GM10266 (cell line): ENCODE measurements at regions not wholly inside any gene's neighbourhood (a gene's known extent, or its start where the extent isn't known, plus 50 kb on each side); places are given as distances from the start of the nearest gene placed in this dataset.

Experiments used
- DNase-seq: peaks from one replicate; pipeline ENCODE4 v3.0.0; 2012; ENCODE audit errors: extremely low spot score
- CTCF ChIP-seq: IDR thresholded peaks from 2 replicates; pipeline ENCODE4 v1.5.1; 2012; ENCODE audit warnings: mild to moderate bottlenecking, low read depth; ENCODE audit not compliant: control insufficient read depth, insufficient read depth; ENCODE audit errors: missing control alignments

GRCh38 chr4:171759274-171759673 lies 53.9 kb upstream of the GALNTL6 start:
- DNase-seq, result no peak
- no peak for TF ChIP-seq CTCF

- TF ChIP-seq CTCF, result no peak
- DNase-seq, result no peak
Measured at GRCh38 chr4:171751538-171751937, 61.7 kb upstream of the GALNTL6 start.

- no peak for TF ChIP-seq CTCF
- no peak for DNase-seq
Measured at GRCh38 chr4:171746418-171746817, 66.8 kb upstream of the GALNTL6 start.

GRCh38 chr4:171742436-171742835 lies 70.8 kb upstream of the GALNTL6 start:
- no peak for DNase-seq
- TF ChIP-seq CTCF, result no peak

GRCh38 chr4:171727185-171727584 lies 86.0 kb upstream of the GALNTL6 start:
- no peak for DNase-seq
- no peak for TF ChIP-seq CTCF

- DNase-seq, result no peak
- no peak for TF ChIP-seq CTCF
Measured at GRCh38 chr4:171721937-171722336, 91.3 kb upstream of the GALNTL6 start.

GRCh38 chr4:171719691-171720090 lies 93.5 kb upstream of the GALNTL6 start:
- no peak for DNase-seq
- TF ChIP-seq CTCF, result no peak
